ENCODE measurements at regions not wholly inside any gene's neighbourhood (a gene's known extent, or its start where the extent isn't known, plus 50 kb on each side); places are given as distances from the start of the nearest gene placed in this dataset.

- H3K4me1 ChIP-seq, result no peaks in the 10 kb centered on the region
- no peaks in the 10 kb centered on the region for H4K20me1 ChIP-seq (ENCODE audit: low read depth)
- no peak overlapping the region for H3K4me3 ChIP-seq
- H3K9me3 ChIP-seq (ENCODE audit: low read depth), result peaks cover 15% of the 10 kb centered on the region
- H3K4me3 Mint-ChIP-seq, result no peak overlapping the region
- H3K27ac ChIP-seq, result no peak overlapping the region
- no peaks in the 10 kb centered on the region for H3K27me3 ChIP-seq
- no peaks in the 10 kb centered on the region for H3K79me2 ChIP-seq (ENCODE audit: low read depth)
- H3K36me3 Mint-ChIP-seq, result no peaks in the 10 kb centered on the region
- no peak for TF ChIP-seq EZH2phosphoT487 (IDR thresholded peaks at IDR 0.05)
- no peak for TF ChIP-seq EZH2 (IDR thresholded peaks at IDR 0.05)
- no peak for TF ChIP-seq CTCF (IDR thresholded peaks at IDR 0.05)
- H3K4me2 ChIP-seq, result no peak overlapping the region
- no peaks in the 10 kb centered on the region for H3F3A ChIP-seq (ENCODE audit: low read depth)
- H3K27ac Mint-ChIP-seq, result no peak overlapping the region
- H3K36me3 ChIP-seq, result peaks cover 5% of the 10 kb centered on the region
- peaks cover 12% of the 10 kb centered on the region for H3K9me3 Mint-ChIP-seq
- H3K27me3 Mint-ChIP-seq (ENCODE audit: insufficient read depth, low read depth), result peaks cover 2% of the 10 kb centered on the region
- H3K9ac ChIP-seq, result no peak overlapping the region
- no peak overlapping the region for H2AFZ ChIP-seq (replicated peaks)
- no peak for DNase-seq (ENCODE audit: low spot score)
- peaks cover 2% of the 10 kb centered on the region for H3K4me1 Mint-ChIP-seq
These were observed 1155.6 kb downstream of the NSUN3 start for GRCh38 chr3:95218484-95218883.

GRCh38 chr3:95226437-95226836 lies 1163.6 kb downstream of the NSUN3 start:
- no peak overlapping the region for H3K4me3 ChIP-seq
- H3K79me2 ChIP-seq (ENCODE audit: low read depth), result no peaks in the 10 kb centered on the region
- no peak overlapping the region for H2AFZ ChIP-seq (replicated peaks)
- H3K27me3 Mint-ChIP-seq (ENCODE audit: insufficient read depth, low read depth), result peaks cover 2% of the 10 kb centered on the region
- H3K4me2 ChIP-seq, result no peak overlapping the region
- H3K4me1 Mint-ChIP-seq, result no peaks in the 10 kb centered on the region
- no peaks in the 10 kb centered on the region for H3K36me3 Mint-ChIP-seq
- no peak overlapping the region for H3K27ac Mint-ChIP-seq
- H3K4me1 ChIP-seq, result no peaks in the 10 kb centered on the region
- H3F3A ChIP-seq (ENCODE audit: low read depth), result no peaks in the 10 kb centered on the region
- TF ChIP-seq EZH2 (IDR thresholded peaks at IDR 0.05) (no peak), EZH2phosphoT487 (IDR thresholded peaks at IDR 0.05) (no peak), CTCF (IDR thresholded peaks at IDR 0.05) (no peak)
- H3K36me3 ChIP-seq, result no peaks in the 10 kb centered on the region
- DNase-seq (ENCODE audit: low spot score), result no peak
- H3K27ac ChIP-seq, result no peak overlapping the region
- H3K9me3 Mint-ChIP-seq, result peaks cover 10% of the 10 kb centered on the region
- H4K20me1 ChIP-seq (ENCODE audit: low read depth), result no peaks in the 10 kb centered on the region
- no peaks in the 10 kb centered on the region for H3K9me3 ChIP-seq (ENCODE audit: low read depth)
- no peak overlapping the region for H3K9ac ChIP-seq
- no peak overlapping the region for H3K4me3 Mint-ChIP-seq
- no peaks in the 10 kb centered on the region for H3K27me3 ChIP-seq

GRCh38 chr3:95227092-95227491 lies 1164.2 kb downstream of the NSUN3 start:
- peaks cover 2% of the 10 kb centered on the region for H3K27me3 Mint-ChIP-seq (ENCODE audit: insufficient read depth, low read depth)

More at GRCh38 chr3:95227092-95227491, 1164.2 kb downstream of the NSUN3 start:
- Histone ChIP-seq H2AFZ (replicated peaks) (no peak overlapping the region), H3K4me2 (no peak overlapping the region), H3K4me3 (no peak overlapping the region), H3K9ac (no peak overlapping the region), H3K9me3 (ENCODE audit: low read depth) (no peaks in the 10 kb centered on the region), H3K79me2 (ENCODE audit: low read depth) (no peaks in the 10 kb centered on the region), H4K20me1 (ENCODE audit: low read depth) (no peaks in the 10 kb centered on the region), H3F3A (ENCODE audit: low read depth) (no peaks in the 10 kb centered on the region), H3K27me3 (no peaks in the 10 kb centered on the region), H3K4me1 (no peaks in the 10 kb centered on the region), H3K36me3 (no peaks in the 10 kb centered on the region), H3K27ac (no peak overlapping the region)
- no peaks in the 10 kb centered on the region for H3K4me1 Mint-ChIP-seq
- no peak overlapping the region for H3K4me3 Mint-ChIP-seq
- no peaks in the 10 kb centered on the region for H3K36me3 Mint-ChIP-seq
- no peak for DNase-seq (ENCODE audit: low spot score)
- H3K27ac Mint-ChIP-seq, result no peak overlapping the region
- peaks cover 10% of the 10 kb centered on the region for H3K9me3 Mint-ChIP-seq
- TF ChIP-seq CTCF (IDR thresholded peaks at IDR 0.05), result no peak
- TF ChIP-seq EZH2phosphoT487 (IDR thresholded peaks at IDR 0.05), result no peak

Measured in neural progenitor cell (in vitro differentiated cells).